GM19372 (cell line): ENCODE measurements at regions not wholly inside any gene's neighbourhood (a gene's known extent, or its start where the extent isn't known, plus 50 kb on each side); places are given as distances from the start of the nearest gene placed in this dataset.
"Not testable (repeated sequence)": the region's sequence is repeated elsewhere in the genome, so short reads cannot be mapped to it uniquely, and the experiment has no call there.

Source experiments
- ATAC-seq: cut with Tn5 transposase; IDR thresholded peaks from one replicate; pipeline ENCODE4 v1.9.1; 2021; ENCODE audit warnings: mild to moderate bottlenecking, low read depth, moderate library complexity; ENCODE audit not compliant: unreplicated experiment

- ATAC-seq = no peak
These were observed 268.2 kb upstream of the POT1 start for GRCh38 chr7:125197731-125198393.

GRCh38 chr7:125195156-125195555, 265.5 kb upstream of the POT1 start:
- no peak for ATAC-seq

DNA sequence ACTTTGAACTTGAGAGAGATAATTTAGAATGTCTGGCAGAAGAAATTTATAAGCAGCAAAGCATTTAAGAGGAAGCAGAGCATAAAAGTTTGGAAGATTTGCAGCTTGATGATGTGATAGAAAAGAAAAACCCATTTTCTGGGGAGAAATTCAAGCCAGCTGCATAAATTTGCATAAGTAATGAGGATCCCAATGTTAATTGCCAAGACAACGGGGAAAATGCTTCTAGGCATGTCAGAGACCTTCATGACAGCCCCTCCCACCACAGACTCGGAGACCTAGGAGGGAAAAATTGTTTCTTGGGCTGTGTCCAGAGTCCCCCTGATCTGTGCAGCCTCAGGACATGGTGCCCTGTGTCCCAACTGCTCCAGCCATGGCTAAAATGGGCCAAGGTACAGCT, 263.6 kb upstream of the POT1 start:
- no peak for ATAC-seq

DNA sequence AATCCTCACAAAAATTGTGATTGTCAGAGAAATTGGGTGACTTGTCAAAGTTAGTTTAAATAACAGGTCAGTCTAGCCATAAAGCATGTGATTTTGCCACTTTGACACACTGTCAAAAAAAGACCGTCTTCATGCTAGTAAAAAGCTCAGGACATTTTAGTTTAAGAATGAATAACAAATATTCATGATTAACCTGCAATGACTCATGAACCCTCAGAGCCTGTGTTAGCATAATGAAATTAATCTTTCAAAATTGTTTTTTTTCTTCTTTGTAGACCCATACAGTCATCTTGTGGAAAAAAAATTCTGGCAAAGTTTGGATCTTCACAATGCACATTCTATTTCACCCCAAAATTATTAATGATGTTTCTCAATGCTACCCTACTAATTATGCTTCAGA, 255.2 kb upstream of the POT1 start:
- no peak for ATAC-seq

DNA sequence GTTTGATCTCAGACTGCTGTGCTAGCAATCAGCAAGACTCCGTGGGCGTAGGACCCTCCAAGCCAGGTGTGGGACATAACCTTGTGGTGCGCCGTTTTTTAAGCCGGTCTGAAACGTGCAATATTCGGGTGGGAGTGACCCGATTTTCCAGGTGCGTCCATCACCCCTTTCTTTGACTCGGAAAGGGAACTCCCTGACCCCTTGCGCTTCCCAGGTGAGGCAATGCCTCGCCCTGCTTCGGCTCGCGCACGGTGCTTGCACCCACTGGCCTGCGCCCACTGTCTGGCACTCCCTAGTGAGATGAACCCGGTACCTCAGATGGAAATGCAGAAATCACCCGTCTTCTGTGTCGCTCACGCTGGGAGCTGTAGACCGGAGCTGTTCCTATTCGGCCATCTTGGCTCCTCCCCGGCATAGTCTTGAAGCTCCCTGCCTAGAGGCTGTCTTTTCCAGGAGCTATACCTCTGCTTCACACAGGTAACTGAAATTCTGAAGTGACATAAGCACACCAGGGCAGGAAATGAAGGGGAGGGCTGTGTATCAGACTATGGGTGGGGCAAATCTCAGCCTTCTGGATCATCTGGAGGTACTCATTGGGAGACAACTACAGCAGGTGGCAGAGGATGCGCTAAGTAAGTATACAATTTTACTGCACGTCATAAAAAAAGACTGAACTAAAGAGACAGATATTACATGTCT, 252.1 kb upstream of the POT1 start:
- not testable (repeated sequence) for ATAC-seq

DNA sequence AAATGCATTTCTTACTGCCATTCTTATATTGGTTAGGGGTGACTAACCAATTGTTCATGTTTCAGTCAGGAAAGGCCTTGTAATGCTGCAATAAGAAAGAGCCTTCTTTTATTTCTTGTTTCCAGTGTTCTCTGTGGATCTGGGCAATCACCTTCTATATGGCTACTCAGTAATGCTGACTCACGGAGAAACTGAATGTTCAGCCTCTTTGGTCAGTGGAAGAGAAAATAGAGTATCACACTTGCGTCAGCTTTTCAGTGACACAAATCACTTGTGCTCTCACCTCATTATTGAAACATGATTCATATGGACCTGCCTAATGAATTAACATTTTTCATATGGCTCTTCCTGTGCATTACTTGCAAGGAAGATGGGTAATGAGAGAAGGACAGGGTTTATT, 243.9 kb upstream of the POT1 start:
- no peak for ATAC-seq

- ATAC-seq = no peak
These were observed 239.5 kb upstream of the POT1 start for GRCh38 chr7:125169088-125169487.

DNA sequence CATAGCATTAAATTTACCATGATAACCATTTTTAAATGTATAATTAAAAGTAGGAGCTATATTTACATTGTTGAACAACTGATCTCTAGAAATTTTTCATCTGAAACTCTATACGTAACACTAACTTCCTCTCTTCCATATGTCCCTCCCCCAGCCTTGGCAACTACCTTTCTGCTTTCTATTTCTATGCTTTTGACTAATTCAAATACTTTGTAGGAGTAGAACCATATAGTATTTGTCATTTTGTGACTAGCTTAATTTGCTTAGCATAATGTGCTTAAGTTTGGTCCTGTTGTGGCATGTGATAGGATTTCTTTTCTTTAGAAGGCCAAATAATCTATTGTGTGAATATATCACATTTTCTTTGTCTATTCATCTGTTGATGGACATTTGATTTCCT, 225.3 kb upstream of the POT1 start:
- ATAC-seq = no peak

- ATAC-seq = no peak
These were observed 219.5 kb upstream of the POT1 start for GRCh38 chr7:125149151-125149550.

DNA sequence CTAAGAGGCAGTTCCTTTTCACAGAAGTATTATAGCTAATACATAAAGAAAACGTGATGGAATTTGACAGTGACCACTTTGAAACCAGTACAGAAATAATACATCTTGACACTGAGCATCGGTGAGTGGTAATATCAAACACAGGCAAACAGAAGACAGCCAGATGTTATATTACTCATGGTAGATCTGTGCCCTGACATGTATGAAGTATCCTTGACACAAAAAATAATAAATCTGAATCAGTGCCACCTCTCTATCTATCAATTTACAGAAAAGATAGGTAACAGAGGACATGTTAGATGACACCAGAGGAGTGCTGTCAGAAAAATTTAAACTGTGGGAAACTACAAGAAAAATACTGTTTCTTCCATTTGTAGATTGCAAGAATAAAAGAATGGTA, 217.4 kb upstream of the POT1 start:
- ATAC-seq = no peak

- no peak for ATAC-seq
These were observed 207.3 kb upstream of the POT1 start for GRCh38 chr7:125136755-125137532.

GRCh38 chr7:125136341-125136740, 206.7 kb upstream of the POT1 start:
- no peak for ATAC-seq

DNA sequence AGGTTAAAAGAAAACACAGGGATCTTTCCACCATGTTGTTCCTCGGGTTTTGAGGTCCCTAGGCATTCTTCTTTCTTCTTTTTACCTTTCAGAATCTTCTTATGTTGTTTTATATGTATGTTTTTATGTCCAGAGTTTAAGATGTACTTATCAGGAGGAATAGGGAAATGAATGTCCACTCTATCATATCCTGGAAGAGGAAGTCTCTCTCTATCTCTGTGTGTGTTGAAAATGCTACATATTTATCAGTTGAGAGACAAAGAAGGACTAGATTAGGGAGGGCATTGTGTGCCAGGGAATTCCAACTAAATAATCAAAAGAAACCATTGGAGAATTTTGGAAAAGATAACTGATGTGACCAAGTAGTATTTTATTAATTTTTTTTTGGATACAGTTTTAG, 200.5 kb upstream of the POT1 start:
- no peak for ATAC-seq

- ATAC-seq = no peak
These were observed 197.7 kb upstream of the POT1 start for GRCh38 chr7:125127304-125127703.

GRCh38 chr7:125126376-125126775, 196.8 kb upstream of the POT1 start:
- ATAC-seq = no peak

GRCh38 chr7:125125315-125125714, 195.7 kb upstream of the POT1 start:
- no peak for ATAC-seq

- ATAC-seq = no peak
These were observed 192.5 kb upstream of the POT1 start for GRCh38 chr7:125122173-125122572.

DNA sequence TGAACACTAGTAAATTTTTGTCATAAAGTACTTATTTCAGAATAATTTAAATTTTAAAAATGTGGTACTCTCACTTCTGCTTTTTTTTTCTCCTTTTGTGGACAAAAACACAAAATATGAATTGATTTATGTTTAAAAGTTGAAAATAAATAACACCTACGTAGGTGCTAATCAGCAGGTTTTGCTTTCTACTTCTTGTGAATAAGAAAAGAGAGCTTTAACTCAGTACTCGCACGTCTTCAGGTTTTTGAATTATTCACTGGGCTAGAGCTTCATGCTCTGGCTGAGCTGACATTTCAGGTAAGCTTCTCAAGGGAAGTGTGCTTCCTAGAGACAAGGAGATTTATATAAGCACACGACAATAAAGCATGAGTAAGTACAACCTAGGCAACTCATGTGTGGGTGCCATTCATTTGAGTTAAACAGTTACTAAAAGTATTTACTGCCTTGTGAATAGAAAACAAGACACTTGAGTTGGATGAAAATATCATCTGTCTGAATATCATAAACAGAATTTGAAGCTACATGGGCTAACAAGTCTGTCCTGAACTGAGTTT, 190.0 kb upstream of the POT1 start:
- ATAC-seq = no peak

DNA sequence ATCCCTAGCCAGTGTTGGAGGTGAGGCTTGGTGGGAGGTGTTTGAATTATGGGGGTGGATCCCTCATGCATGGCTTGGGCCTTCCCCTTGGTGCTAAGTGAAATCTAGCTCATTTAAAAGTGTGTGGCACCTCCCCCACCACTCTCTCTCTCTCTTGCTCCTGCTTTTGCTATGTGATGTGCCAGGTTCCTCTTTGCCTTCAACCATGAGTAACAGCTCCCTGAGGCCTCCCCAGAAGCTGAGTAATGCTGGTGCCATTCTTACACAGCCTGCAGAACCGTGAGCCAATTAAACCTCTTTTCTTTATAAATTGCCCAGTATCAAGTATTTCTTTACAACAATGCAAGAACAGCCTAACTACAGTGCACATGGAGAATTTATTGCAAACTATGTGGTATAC, 188.8 kb upstream of the POT1 start:
- ATAC-seq = no peak

GRCh38 chr7:125112850-125113249, 183.2 kb upstream of the POT1 start:
- no peak for ATAC-seq

DNA sequence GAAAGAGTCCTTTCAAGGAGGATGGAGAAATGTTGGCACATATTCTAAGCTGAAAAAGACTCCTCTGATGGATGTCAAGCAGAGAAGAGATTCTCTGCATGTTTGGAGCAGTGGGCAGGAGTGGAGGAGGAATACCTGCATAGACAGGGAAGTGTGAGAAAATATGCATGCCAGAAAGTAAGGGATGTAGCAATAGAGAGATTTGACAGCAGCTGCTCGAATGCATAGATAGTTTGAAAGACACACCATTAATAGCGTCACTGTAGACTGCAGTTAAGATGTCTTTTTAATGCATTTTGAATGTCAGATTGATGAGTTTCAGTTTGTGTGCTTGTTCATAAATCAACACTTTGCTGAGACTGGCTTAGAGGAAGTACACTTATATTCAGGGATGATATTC, 169.9 kb upstream of the POT1 start:
- ATAC-seq = no peak
